GM18505 (cell line): ENCODE measurements at regions not wholly inside any gene's neighbourhood (a gene's known extent, or its start where the extent isn't known, plus 50 kb on each side); places are given as distances from the start of the nearest gene placed in this dataset.

ENCODE experiments used
- ATAC-seq: cut with Tn5 transposase; IDR thresholded peaks from one replicate; pipeline ENCODE4 v1.9.1; 2021; ENCODE audit not compliant: unreplicated experiment
- POLR2A ChIP-seq: IDR thresholded peaks from 4 replicates; pipeline ENCODE4 v1.6.1; 2011; ENCODE audit warnings: borderline replicate concordance; ENCODE audit not compliant: insufficient read depth, insufficient read length; ENCODE audit errors: extremely low read depth

DNA sequence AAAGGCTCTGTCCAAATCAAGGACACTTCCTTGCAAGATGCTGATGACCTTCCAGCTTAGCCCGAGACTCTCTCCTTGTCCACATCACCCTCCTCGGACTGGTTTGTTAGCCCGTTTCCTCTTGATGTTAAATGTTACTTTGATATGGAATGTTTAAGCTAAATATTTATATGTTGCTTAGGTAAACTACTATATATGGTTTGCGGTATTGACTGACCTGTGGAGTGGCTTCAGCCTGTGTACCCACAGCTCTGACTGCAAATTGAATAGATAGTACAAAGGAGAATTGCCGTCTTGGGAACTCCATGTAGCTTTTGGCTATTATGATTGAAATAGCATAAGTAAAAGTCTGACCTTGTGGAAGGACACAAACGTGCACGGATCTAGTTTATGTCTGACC is 422.0 kb downstream of the YTHDC2 start:
- TF ChIP-seq POLR2A, result no peak
- no peak for ATAC-seq

GRCh38 chr5:113937301-113937700 is 423.8 kb downstream of the YTHDC2 start:
- no peak for TF ChIP-seq POLR2A
- no peak for ATAC-seq

- no peak for TF ChIP-seq POLR2A
- no peak for ATAC-seq
Measured at GRCh38 chr5:113939988-113940387, 421.9 kb upstream of the KCNN2 start.

- no peak for TF ChIP-seq POLR2A
- ATAC-seq, result no peak
Measured at GRCh38 chr5:113950186-113950585, 411.7 kb upstream of the KCNN2 start.

GRCh38 chr5:113965225-113965624 is 396.6 kb upstream of the KCNN2 start:
- no peak for ATAC-seq

GRCh38 chr5:113969901-113970300 is 392.0 kb upstream of the KCNN2 start:
- no peak for ATAC-seq

More at GRCh38 chr5:113965225-113965624, 396.6 kb upstream of the KCNN2 start:
- no peak for TF ChIP-seq POLR2A

DNA sequence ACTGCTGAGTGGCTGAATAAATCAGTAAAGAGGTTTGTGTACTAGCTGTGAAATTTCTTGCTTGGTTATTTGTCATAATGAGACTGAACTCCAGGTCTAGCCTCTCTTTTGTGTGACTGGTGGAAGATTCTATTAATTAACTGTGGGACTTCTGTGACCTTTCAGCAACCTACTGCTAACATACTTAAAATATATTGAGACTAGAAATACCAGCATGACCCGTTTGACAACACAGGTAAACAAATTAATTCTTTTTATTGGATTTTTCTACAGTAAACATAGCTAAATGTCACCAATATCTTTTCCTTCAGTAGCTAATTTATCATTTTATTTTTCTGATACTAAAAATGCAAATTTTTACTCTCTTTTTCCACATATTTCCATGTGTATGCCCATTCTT is 390.4 kb upstream of the KCNN2 start:
- no peak for ATAC-seq
- no peak for TF ChIP-seq POLR2A

More at GRCh38 chr5:113969901-113970300, 392.0 kb upstream of the KCNN2 start:
- TF ChIP-seq POLR2A, result no peak

- no peak for ATAC-seq
- no peak for TF ChIP-seq POLR2A
Measured at GRCh38 chr5:113974976-113975375, 386.9 kb upstream of the KCNN2 start.

DNA sequence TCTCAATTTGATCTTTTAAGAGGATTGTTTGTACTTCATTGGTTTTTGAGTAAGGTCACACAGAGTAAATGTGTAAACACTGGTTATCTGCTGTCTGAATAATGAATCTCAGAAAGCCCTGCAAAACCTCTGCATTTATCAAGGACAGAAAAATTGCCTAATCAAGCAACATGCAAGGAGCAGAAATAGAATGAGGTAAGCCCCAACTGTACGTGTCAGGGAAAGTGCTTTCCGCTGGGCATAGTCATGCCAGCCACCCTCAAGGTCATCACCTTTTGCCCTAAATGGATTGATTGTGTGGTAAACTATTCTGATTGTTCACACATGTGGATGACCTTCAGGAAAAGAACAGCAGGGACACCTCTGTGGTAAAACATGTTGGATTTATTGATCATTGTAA is 376.9 kb upstream of the KCNN2 start:
- TF ChIP-seq POLR2A, result no peak
- ATAC-seq, result no peak

DNA sequence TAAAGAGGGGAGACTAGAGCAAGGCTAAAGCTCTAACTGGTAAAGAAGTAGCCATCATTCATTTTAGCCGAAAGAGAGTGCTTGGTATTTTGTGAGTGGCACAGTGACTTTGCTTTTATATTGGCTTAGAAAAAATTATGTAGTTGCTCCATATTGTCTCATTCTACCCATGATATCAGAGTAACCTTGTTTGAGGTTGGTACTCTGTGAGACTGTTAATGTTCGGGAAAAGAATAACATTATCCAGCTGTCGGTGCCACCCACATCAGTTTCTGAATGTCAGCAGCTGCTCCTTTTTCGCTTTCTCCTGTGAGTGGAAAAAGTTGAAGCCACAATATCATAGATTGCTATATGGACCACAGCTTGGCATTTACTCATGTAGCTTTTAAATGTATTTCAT is 376.4 kb upstream of the KCNN2 start:
- ATAC-seq, result no peak
- no peak for TF ChIP-seq POLR2A

DNA sequence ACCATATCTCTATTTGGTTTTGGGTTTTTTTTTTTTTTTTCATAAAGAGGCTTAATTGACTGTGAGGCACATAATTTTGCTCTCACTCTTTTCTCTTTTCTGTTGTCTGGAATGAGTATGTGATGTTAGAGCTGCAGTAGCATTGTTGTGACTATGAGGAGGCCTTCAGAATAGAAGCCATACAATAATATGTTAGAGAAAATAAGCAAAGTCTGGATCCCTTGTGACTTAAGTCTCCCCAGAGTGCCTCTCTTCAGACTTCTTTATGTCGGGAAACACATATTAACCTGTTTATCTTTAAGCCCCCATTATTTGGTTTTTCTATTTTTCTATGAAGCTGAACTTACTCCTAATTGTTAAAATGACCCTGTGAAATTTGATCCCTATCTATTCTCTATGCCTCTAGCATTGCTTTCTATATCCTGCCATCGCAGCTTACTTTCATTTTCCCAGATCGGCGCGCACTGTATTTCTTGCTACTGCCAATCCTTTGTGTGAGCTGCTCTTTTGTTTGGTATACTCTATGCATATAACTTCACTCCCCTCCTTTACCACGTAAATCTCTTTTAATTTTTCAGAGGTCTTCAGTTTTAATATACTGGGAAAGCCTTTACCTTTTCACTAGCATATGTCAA is 372.5 kb upstream of the KCNN2 start:
- no peak for TF ChIP-seq POLR2A
- ATAC-seq, result no peak

DNA sequence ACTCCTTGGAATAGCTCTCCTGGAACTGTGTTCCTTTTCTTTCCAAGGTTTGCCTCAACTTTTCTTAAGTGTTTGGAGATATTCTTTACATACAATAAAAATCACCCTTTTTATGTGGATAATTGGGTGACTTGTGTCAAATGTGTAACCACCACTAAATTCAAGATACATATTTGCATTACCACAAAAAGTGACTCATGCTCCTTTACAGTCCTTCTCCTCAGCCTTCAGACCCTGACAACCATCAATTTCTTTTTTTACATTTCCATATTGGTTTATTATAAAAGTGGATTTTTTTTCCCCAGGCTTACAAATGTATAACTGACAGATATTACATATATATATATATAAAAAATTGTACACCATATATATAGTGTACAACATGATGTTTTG is 372.0 kb upstream of the KCNN2 start:
- no peak for TF ChIP-seq POLR2A
- no peak for ATAC-seq

GRCh38 chr5:114001076-114001475 is 360.8 kb upstream of the KCNN2 start:
- ATAC-seq, result no peak

DNA sequence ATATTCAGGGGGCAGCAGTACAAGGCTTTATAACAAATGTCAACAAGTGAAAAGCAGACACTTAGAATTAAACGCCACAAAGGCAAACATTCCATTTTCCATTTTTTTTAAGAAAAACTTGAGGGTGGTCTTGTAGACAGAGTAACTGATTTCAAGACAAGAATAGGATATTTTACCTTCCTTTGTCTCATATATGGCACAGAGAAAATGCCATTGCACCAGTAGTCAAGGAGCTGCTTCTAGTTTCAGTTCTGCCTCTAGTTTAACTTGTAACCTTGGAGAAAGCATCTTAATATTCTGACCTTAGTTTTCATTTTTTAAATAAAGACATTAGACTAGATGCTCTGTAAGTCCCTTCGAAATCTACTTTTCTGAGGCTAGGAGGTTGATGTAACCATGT is 355.3 kb upstream of the KCNN2 start:
- ATAC-seq, result no peak
- TF ChIP-seq POLR2A, result no peak

More at GRCh38 chr5:114001076-114001475, 360.8 kb upstream of the KCNN2 start:
- no peak for TF ChIP-seq POLR2A

DNA sequence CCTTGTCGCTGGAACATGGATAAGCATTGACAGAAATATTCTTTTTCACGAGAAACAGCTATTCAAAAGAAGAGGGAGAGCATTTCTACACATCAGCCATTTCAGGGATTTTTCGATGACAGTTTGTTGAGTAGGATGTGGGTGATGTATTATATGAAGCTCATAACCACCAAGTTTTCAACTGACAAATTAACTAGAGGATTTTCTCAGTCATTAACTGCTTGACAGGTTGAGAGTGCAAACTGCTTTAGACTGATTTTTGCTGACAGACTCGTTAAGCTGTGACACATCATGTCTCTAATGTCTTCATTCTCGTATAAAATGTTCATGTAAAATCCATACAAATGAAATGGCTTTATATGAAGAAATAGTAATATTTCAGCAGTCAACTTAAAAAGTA is 354.2 kb upstream of the KCNN2 start:
- no peak for ATAC-seq
- TF ChIP-seq POLR2A, result no peak
